ENCODE measurements at regions not wholly inside any gene's neighbourhood (a gene's known extent, or its start where the extent isn't known, plus 50 kb on each side); places are given as distances from the start of the nearest gene placed in this dataset.
"Not testable (repeated sequence)": the region's sequence is repeated elsewhere in the genome, so short reads cannot be mapped to it uniquely, and the experiment has no call there.

GRCh38 chr7:153097511-153098201, 338.1 kb downstream of the ACTR3B start:
- no peaks in the 10 kb centered on the region for H3K9me3 ChIP-seq (ENCODE audit: low read length)
- H3K27ac Mint-ChIP-seq: no peak overlapping the region
- no peaks in the 10 kb centered on the region for H3K4me1 Mint-ChIP-seq
- ChIA-PET CTCF (interaction anchor here (0.7 kb wide), 1 partner anchor 44 kb away, joined by 3 read pairs; no protein-coding TSS in a partner anchor), POLR2A (no interaction called here)
- peaks cover 0 to 7% of the 10 kb centered on the region in 2 donors for H3K27me3 Mint-ChIP-seq
- no peaks in the 10 kb centered on the region for H3K4me1 ChIP-seq (ENCODE audit: insufficient read depth, low read length)
- DNase-seq: no peak
- H3K4me3 Mint-ChIP-seq: no peak overlapping the region
- no peaks in the 10 kb centered on the region for H3K36me3 Mint-ChIP-seq
- H3K27me3 ChIP-seq (ENCODE audit: insufficient read depth, low read length, poor library complexity, severe bottlenecking): no peaks in the 10 kb centered on the region
- no peaks in the 10 kb centered on the region for H3K36me3 ChIP-seq (ENCODE audit: insufficient read depth, low read length)
- H3K27ac ChIP-seq (ENCODE audit: low read depth, low read length): no peak overlapping the region
- no peak overlapping the region for H3K4me3 ChIP-seq (ENCODE audit: low read length)
- H3K9me3 Mint-ChIP-seq: peaks cover 0 to 16% (median 7%) of the 10 kb centered on the region in 5 donors

GRCh38 chr7:153099235-153099634, 339.7 kb downstream of the ACTR3B start:
- no peak overlapping the region for H3K4me3 Mint-ChIP-seq
- CTCF ChIA-PET: no interaction called here
- H3K27me3 ChIP-seq (ENCODE audit: insufficient read depth, low read length, poor library complexity, severe bottlenecking): no peaks in the 10 kb centered on the region

GRCh38 chr7:153100691-153101237, 341.2 kb downstream of the ACTR3B start:
- DNase-seq: no peak
- Histone ChIP-seq H3K27me3 (ENCODE audit: insufficient read depth, low read length, poor library complexity, severe bottlenecking) (no peaks in the 10 kb centered on the region), H3K4me1 (ENCODE audit: insufficient read depth, low read length) (no peaks in the 10 kb centered on the region), H3K9me3 (ENCODE audit: low read length) (no peaks in the 10 kb centered on the region), H3K36me3 (ENCODE audit: insufficient read depth, low read length) (no peaks in the 10 kb centered on the region), H3K27ac (ENCODE audit: low read depth, low read length) (no peak overlapping the region), H3K4me3 (ENCODE audit: low read length) (no peak overlapping the region)
- Mint-ChIP-seq H3K36me3 (no peaks in the 10 kb centered on the region), H3K27me3 (peaks cover 0 to 2% of the 10 kb centered on the region in 2 donors), H3K27ac (no peak overlapping the region), H3K4me3 (no peak overlapping the region), H3K9me3 (peaks cover 0 to 9% (median 5%) of the 10 kb centered on the region in 5 donors), H3K4me1 (no peaks in the 10 kb centered on the region)
- POLR2A ChIA-PET: no interaction called here
- CTCF ChIA-PET: no interaction called here

More at GRCh38 chr7:153099235-153099634, 339.7 kb downstream of the ACTR3B start:
- POLR2A ChIA-PET: no interaction called here
- H3K9me3 ChIP-seq (ENCODE audit: low read length): no peaks in the 10 kb centered on the region
- Mint-ChIP-seq H3K9me3 (peaks cover 0 to 11% (median 7%) of the 10 kb centered on the region in 5 donors), H3K27ac (peak overlapping the region in 1 of 8 donors; percentile 7), H3K27me3 (peaks cover 0 to 3% of the 10 kb centered on the region in 2 donors), H3K36me3 (no peaks in the 10 kb centered on the region), H3K4me1 (no peaks in the 10 kb centered on the region)
- no peak overlapping the region for H3K27ac ChIP-seq (ENCODE audit: low read depth, low read length)
- H3K4me3 ChIP-seq (ENCODE audit: low read length): no peak overlapping the region
- no peaks in the 10 kb centered on the region for H3K4me1 ChIP-seq (ENCODE audit: insufficient read depth, low read length)
- H3K36me3 ChIP-seq (ENCODE audit: insufficient read depth, low read length): no peaks in the 10 kb centered on the region
- DNase-seq: no peak

- no peaks in the 10 kb centered on the region for H3K36me3 ChIP-seq (ENCODE audit: insufficient read depth, low read length)
- peaks cover 0 to 2% of the 10 kb centered on the region in 2 donors for H3K27me3 Mint-ChIP-seq
- no peak overlapping the region for H3K4me3 Mint-ChIP-seq
- DNase-seq: no peak
- CTCF ChIA-PET: no interaction called here
- no peak overlapping the region for H3K4me3 ChIP-seq (ENCODE audit: low read length)
- H3K4me1 Mint-ChIP-seq: no peaks in the 10 kb centered on the region
- no peak overlapping the region for H3K27ac ChIP-seq (ENCODE audit: low read depth, low read length)
- no peaks in the 10 kb centered on the region for H3K36me3 Mint-ChIP-seq
- H3K9me3 ChIP-seq (ENCODE audit: low read length): no peaks in the 10 kb centered on the region
- H3K27ac Mint-ChIP-seq: no peak overlapping the region
- no peaks in the 10 kb centered on the region for H3K4me1 ChIP-seq (ENCODE audit: insufficient read depth, low read length)
- POLR2A ChIA-PET: no interaction called here
- no peaks in the 10 kb centered on the region for H3K27me3 ChIP-seq (ENCODE audit: insufficient read depth, low read length, poor library complexity, severe bottlenecking)
- H3K9me3 Mint-ChIP-seq: peaks cover 0 to 9% (median 5%) of the 10 kb centered on the region in 5 donors
These were observed 343.6 kb downstream of the ACTR3B start for GRCh38 chr7:153103202-153103601.

GRCh38 chr7:153107826-153108225, 348.3 kb downstream of the ACTR3B start:
- H3K36me3 ChIP-seq (ENCODE audit: insufficient read depth, low read length): no peaks in the 10 kb centered on the region
- Mint-ChIP-seq H3K36me3 (no peaks in the 10 kb centered on the region), H3K27ac (no peak overlapping the region), H3K9me3 (peaks cover 0 to 12% (median 6%) of the 10 kb centered on the region in 5 donors), H3K4me3 (no peak overlapping the region), H3K4me1 (no peaks in the 10 kb centered on the region), H3K27me3 (no peaks in the 10 kb centered on the region)
- no peaks in the 10 kb centered on the region for H3K9me3 ChIP-seq (ENCODE audit: low read length)
- H3K27me3 ChIP-seq (ENCODE audit: insufficient read depth, low read length, poor library complexity, severe bottlenecking): no peaks in the 10 kb centered on the region
- ChIA-PET CTCF (no interaction called here), POLR2A (no interaction called here)
- no peaks in the 10 kb centered on the region for H3K4me1 ChIP-seq (ENCODE audit: insufficient read depth, low read length)
- H3K4me3 ChIP-seq (ENCODE audit: low read length): no peak overlapping the region
- no peak overlapping the region for H3K27ac ChIP-seq (ENCODE audit: low read depth, low read length)
- DNase-seq: no peak

- Histone ChIP-seq H3K36me3 (ENCODE audit: insufficient read depth, low read length) (no peaks in the 10 kb centered on the region), H3K27ac (ENCODE audit: low read depth, low read length) (no peak overlapping the region), H3K4me3 (ENCODE audit: low read length) (no peak overlapping the region), H3K27me3 (ENCODE audit: insufficient read depth, low read length, poor library complexity, severe bottlenecking) (no peaks in the 10 kb centered on the region), H3K9me3 (ENCODE audit: low read length) (no peaks in the 10 kb centered on the region), H3K4me1 (ENCODE audit: insufficient read depth, low read length) (no peaks in the 10 kb centered on the region)
- no peak overlapping the region for H3K4me3 Mint-ChIP-seq
- H3K9me3 Mint-ChIP-seq: peaks cover 0 to 16% (median 8%) of the 10 kb centered on the region in 5 donors
- ChIA-PET CTCF (no interaction called here), POLR2A (no interaction called here)
- H3K27ac Mint-ChIP-seq: no peak overlapping the region
- H3K4me1 Mint-ChIP-seq: no peaks in the 10 kb centered on the region
- DNase-seq: no peak
- H3K27me3 Mint-ChIP-seq: no peaks in the 10 kb centered on the region
- no peaks in the 10 kb centered on the region for H3K36me3 Mint-ChIP-seq
These were observed 350.0 kb downstream of the ACTR3B start for GRCh38 chr7:153109566-153109965.

GRCh38 chr7:153110606-153111005, 351.1 kb downstream of the ACTR3B start:
- H3K9me3 Mint-ChIP-seq: peaks cover 0 to 15% (median 8%) of the 10 kb centered on the region in 5 donors
- ChIA-PET CTCF (no interaction called here), POLR2A (no interaction called here)
- H3K4me3 Mint-ChIP-seq: no peak overlapping the region
- no peak for DNase-seq
- Histone ChIP-seq H3K27ac (ENCODE audit: low read depth, low read length) (no peak overlapping the region), H3K27me3 (ENCODE audit: insufficient read depth, low read length, poor library complexity, severe bottlenecking) (no peaks in the 10 kb centered on the region), H3K4me1 (ENCODE audit: insufficient read depth, low read length) (no peaks in the 10 kb centered on the region), H3K4me3 (ENCODE audit: low read length) (no peak overlapping the region), H3K9me3 (ENCODE audit: low read length) (no peaks in the 10 kb centered on the region), H3K36me3 (ENCODE audit: insufficient read depth, low read length) (no peaks in the 10 kb centered on the region)
- H3K27me3 Mint-ChIP-seq: no peaks in the 10 kb centered on the region
- H3K4me1 Mint-ChIP-seq: no peaks in the 10 kb centered on the region
- no peak overlapping the region for H3K27ac Mint-ChIP-seq
- no peaks in the 10 kb centered on the region for H3K36me3 Mint-ChIP-seq

GRCh38 chr7:153122255-153122654, 362.7 kb downstream of the ACTR3B start:
- peaks cover 0 to 22% (median 6%) of the 10 kb centered on the region in 5 donors for H3K9me3 Mint-ChIP-seq
- H3K36me3 ChIP-seq (ENCODE audit: insufficient read depth, low read length); H3K27ac Mint-ChIP-seq; H3K27ac ChIP-seq (ENCODE audit: low read depth, low read length); POLR2A ChIA-PET; H3K4me3 ChIP-seq (ENCODE audit: low read length); H3K27me3 ChIP-seq (ENCODE audit: insufficient read depth, low read length, poor library complexity, severe bottlenecking); H3K4me1 Mint-ChIP-seq; H3K9me3 ChIP-seq (ENCODE audit: low read length); DNase-seq; H3K4me3 Mint-ChIP-seq; H3K4me1 ChIP-seq (ENCODE audit: insufficient read depth, low read length); CTCF ChIA-PET; H3K36me3 Mint-ChIP-seq; H3K27me3 Mint-ChIP-seq: not testable (repeated sequence)
